Liver (tissue), 3 donors: ENCODE measurements at regions not wholly inside any gene's neighbourhood (a gene's known extent, or its start where the extent isn't known, plus 50 kb on each side); places are given as distances from the start of the nearest gene placed in this dataset.

Experiments
- HNF4A ChIP-seq, 2 donors: conservative IDR thresholded peaks; 2 replicates each; pipeline ENCODE4 v1.6.1; 2016; ENCODE audit warnings: antibody characterized with exemption in 2 of 2, mild to moderate bottlenecking in 2 of 2
- NR2F2 ChIP-seq: IDR thresholded peaks from 2 replicates; pipeline ENCODE4 v1.6.1; 2016; ENCODE audit warnings: antibody characterized with exemption
- RXRA ChIP-seq, 2 donors: IDR thresholded peaks; 2 replicates each; pipeline ENCODE4 v1.6.1; 2017 to 2018; ENCODE audit warnings: antibody characterized with exemption in 2 of 2, mild to moderate bottlenecking in 1 of 2
- SP1 ChIP-seq: IDR thresholded peaks from 2 replicates; pipeline ENCODE4 v1.6.1; 2018; ENCODE audit warnings: antibody characterized with exemption, mild to moderate bottlenecking
- YY1 ChIP-seq: IDR thresholded peaks from 2 replicates; pipeline ENCODE4 v1.6.1; 2016; ENCODE audit warnings: antibody characterized with exemption, mild to moderate bottlenecking
- TF ChIP-seq, protein P1 (sequence below): fragments of 150-350 bp; IDR thresholded peaks from 2 replicates; pipeline ENCODE4 v1.5.1; 2017; ENCODE audit warnings: improper control_type of control experiment, low read depth, low read length; ENCODE audit not compliant: missing input control
- TF ChIP-seq, protein P2 (sequence below): IDR thresholded peaks from 2 replicates; pipeline ENCODE4 v1.6.1; 2016; ENCODE audit warnings: antibody characterized with exemption
- TF ChIP-seq, protein P3 (sequence below): IDR thresholded peaks from 2 replicates; pipeline ENCODE4 v1.6.1; 2016; ENCODE audit warnings: antibody characterized with exemption, mild to moderate bottlenecking
- donor health status: healthy.
- donor health status: healthy.

DNA sequence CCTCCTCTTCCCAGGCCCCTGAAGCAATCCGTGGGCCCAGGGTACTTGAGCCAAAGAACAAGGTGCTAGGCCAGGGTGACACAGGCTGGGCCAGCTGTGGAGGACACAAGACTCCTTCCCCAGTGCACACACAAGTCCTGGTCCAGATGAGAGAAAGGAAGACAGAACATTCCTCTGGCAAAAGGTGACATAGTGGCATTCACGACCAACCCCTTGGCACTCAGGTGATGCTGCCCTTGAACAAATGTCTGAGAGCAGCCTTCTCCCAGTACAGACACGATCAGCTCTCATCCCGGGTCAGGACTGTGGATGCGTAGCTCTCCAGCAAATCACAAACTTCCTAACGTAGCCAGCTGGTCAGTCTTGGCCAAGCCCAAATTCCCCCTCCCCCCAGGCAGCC, 118.5 kb downstream of the OAT start:
- TF ChIP-seq, protein P1, sequence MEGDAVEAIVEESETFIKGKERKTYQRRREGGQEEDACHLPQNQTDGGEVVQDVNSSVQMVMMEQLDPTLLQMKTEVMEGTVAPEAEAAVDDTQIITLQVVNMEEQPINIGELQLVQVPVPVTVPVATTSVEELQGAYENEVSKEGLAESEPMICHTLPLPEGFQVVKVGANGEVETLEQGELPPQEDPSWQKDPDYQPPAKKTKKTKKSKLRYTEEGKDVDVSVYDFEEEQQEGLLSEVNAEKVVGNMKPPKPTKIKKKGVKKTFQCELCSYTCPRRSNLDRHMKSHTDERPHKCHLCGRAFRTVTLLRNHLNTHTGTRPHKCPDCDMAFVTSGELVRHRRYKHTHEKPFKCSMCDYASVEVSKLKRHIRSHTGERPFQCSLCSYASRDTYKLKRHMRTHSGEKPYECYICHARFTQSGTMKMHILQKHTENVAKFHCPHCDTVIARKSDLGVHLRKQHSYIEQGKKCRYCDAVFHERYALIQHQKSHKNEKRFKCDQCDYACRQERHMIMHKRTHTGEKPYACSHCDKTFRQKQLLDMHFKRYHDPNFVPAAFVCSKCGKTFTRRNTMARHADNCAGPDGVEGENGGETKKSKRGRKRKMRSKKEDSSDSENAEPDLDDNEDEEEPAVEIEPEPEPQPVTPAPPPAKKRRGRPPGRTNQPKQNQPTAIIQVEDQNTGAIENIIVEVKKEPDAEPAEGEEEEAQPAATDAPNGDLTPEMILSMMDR, result no peak
- TF ChIP-seq, protein P2, sequence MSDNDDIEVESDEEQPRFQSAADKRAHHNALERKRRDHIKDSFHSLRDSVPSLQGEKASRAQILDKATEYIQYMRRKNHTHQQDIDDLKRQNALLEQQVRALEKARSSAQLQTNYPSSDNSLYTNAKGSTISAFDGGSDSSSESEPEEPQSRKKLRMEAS, result no peak
- TF ChIP-seq RXRA (IDR thresholded peaks at IDR 0.05), result no peak
- TF ChIP-seq, protein P3, sequence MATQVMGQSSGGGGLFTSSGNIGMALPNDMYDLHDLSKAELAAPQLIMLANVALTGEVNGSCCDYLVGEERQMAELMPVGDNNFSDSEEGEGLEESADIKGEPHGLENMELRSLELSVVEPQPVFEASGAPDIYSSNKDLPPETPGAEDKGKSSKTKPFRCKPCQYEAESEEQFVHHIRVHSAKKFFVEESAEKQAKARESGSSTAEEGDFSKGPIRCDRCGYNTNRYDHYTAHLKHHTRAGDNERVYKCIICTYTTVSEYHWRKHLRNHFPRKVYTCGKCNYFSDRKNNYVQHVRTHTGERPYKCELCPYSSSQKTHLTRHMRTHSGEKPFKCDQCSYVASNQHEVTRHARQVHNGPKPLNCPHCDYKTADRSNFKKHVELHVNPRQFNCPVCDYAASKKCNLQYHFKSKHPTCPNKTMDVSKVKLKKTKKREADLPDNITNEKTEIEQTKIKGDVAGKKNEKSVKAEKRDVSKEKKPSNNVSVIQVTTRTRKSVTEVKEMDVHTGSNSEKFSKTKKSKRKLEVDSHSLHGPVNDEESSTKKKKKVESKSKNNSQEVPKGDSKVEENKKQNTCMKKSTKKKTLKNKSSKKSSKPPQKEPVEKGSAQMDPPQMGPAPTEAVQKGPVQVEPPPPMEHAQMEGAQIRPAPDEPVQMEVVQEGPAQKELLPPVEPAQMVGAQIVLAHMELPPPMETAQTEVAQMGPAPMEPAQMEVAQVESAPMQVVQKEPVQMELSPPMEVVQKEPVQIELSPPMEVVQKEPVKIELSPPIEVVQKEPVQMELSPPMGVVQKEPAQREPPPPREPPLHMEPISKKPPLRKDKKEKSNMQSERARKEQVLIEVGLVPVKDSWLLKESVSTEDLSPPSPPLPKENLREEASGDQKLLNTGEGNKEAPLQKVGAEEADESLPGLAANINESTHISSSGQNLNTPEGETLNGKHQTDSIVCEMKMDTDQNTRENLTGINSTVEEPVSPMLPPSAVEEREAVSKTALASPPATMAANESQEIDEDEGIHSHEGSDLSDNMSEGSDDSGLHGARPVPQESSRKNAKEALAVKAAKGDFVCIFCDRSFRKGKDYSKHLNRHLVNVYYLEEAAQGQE, result no peak
- TF ChIP-seq NR2F2, result no peak
- no peak for TF ChIP-seq SP1
- no peak for TF ChIP-seq YY1
- no peak for TF ChIP-seq HNF4A (conservative IDR thresholded peaks at IDR 0.05)
